ELF-1 (cell line): ENCODE measurements at regions not wholly inside any gene's neighbourhood (a gene's known extent, or its start where the extent isn't known, plus 50 kb on each side); places are given as distances from the start of the nearest gene placed in this dataset.

Experiments used
- DNase-seq: peaks from one replicate; pipeline ENCODE4 v3.0.0-alpha.2; 2016; ENCODE audit warnings: low read depth, low spot score

DNA sequence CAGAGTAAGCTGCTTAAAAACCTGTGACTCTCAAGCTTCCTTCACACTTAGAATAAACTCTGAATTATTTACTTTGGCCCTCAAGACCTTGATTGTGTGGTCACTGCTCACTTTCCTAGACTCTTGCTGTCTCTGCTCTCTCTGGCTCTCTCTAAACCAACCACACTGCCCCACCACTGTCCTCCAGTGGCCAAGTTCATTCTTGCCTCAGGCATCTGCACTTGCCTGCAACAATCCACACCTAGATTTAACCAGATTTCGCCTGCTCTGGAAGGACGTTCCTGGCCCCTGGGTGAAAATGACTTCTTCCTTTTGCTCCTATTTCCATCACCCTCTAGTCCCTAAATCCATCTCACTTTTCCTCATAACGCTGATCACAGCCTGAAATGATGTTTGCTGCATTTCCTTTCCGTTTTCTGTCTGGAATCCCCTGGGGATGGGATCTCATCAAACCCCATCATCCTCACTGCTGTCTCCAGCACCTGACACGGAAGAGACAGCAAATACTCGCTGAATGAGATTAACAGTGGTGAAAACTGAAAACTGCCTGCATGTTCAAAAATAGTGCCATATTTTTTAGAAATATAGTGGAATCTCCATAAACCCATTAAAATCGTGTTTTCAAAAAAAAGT, 232.6 kb downstream of the UQCRFS1 start:
- peak; percentile 65 for DNase-seq

DNA sequence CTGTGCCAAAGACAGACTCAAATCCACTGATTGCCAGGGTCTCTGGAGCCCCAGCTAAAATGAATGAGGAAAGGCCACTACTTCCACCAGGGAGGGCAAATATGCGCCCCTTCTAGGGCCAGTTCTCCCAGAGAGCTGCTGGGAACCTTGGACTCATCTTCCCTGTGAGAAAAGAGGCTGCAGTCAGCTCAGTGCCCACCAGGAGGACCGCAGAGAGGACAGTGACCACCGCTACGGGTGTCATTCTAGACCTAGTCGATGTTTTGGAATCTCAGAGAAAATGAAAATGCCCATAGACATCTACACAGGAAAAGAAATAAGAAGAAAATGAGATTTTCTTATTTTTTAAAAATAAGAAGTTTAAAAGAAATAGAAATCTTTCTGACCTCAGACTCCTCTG, 235.1 kb downstream of the UQCRFS1 start:
- no peak for DNase-seq

DNA sequence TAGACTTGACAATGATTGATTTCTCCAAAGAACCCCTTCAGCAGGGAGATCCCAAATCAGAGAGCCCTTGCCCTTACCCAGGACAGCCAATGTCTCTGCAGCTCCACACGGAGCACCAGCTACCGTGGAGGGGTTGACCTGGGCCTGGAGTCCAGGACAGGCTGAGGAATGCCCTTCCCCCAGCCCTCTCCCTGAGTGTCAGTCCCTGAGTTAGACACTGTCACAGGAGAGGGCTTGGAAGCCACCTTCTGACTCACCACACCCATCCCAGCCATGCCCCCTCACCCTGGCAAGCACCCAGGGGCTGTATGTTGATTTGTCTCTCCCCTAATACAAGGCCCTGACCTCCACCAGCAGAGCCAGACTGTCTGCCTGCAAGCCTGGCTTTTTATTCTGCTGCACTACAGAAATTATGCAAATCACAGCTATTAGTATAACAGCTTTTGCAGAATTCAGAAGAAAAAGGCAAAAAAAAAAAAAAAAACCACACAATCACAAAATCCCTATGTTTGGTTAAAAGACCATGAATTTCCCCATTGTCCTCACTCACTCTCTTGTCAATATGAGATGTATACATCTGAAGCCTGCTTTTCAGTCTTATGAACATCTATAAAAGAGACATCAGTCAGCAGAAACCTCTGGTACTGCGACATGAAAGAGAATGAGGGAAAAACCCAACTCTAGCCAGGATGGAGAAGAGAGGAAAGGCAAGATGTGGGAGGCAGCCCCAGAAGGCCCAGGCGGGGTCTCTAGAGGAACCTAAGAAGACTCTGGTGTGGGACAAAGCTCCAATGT, 240.7 kb downstream of the UQCRFS1 start:
- no peak for DNase-seq

DNA sequence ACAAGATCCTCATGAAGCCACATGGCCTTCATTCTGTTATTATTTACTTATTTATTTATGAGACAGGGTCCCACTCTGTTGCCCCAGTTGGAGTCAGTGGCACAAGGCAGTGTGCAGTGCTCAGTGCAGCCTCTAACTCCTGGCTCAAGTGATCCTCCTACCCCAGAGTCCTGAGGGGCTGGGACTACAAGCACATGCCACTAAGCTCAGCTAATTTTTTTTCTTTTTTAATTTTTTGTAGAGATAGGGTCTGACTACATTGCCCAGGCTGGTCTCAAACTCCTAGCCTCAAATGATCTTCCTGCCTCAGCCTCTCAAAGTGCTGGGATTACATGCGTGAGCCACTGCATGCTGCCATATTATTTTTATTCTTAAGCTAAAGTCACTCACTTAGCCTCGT, 241.4 kb downstream of the UQCRFS1 start:
- no peak for DNase-seq

DNA sequence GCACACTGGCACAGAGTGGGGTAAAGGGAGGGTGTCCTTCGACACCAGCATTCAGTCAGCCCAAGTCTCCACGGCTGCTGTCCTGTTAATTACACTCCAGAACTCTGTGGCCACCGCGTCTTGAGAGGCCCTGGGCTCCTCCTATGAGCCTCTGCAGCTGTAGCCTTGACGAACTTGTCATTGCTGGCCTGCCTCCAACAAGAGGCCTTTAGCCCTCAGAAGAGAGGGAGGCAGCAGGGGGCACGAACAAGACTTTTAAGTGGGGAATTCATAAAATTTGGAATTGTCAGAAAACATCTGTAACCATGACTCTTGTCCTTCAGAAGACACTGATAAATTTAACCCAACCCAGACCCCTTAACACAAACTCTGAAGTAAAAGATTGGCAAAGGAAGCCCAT, 241.9 kb downstream of the UQCRFS1 start:
- no peak for DNase-seq

DNA sequence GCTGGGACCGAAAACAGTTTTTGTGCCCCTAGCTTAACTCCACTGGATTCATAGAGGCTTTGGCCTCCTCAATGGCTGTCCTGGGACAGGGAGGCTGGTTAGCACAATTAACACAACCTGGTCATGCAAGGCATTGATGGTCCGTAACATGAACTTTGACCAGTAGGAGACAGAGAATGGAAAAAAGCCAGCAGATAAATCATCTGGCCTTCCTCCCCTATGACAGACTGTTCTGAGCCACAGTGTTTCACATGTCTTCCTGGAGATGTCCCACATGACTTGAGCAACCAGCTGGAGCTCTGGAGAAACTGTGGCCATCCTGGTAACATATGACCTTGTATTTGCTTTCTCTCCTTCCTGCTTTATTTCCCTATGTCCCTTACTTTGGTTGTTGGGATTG, 244.2 kb downstream of the UQCRFS1 start:
- DNase-seq, result no peak

DNA sequence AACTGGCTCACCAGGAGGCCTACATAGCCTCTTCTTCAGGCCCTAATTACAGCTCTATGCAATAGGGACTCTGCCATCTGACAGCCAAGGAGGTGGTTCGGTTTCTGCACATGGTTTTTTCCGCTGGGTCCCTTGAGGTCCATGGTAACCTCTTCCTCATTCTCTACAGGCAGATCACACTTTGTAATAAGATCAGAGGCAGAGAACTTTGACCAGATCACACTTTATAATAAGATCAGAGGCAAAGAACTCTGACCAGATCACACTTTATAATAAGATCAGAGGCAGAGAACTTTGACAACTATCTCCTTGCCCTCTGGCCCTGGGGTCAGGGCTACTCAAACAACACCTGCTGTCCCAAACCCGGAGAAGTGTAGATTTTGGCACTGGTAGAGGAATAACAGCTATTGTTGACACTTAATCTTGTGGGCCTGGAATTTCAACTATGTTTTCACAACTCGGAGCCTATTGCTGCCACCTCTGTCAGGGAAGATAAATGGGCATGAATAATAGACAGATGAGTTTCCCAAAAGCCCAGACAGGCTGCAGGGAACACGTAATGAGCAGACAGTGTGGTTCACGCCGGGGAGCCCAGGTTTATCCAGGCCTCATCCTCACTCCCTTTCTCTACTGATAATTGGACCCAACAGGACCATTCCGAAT, 246.1 kb downstream of the UQCRFS1 start:
- no peak for DNase-seq

DNA sequence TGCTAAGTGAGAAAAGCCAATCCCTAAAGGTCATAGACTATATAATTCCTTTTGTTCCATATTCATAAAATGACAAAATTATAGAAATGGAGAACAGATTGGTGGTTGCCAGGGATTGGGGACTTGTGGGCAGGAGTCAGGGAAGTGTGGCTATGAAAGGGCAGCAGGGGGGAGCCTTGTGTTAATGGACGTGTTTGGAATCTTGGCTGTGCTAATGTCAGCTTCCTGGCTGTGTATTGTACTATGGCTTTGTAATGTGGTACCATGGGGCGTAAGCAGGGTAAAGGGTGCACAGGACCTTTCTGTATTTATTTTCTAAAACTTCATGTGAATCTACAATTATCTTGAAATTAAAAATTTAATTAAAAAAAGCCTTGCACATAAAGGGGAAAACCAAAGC, 248.5 kb downstream of the UQCRFS1 start:
- no peak for DNase-seq

DNA sequence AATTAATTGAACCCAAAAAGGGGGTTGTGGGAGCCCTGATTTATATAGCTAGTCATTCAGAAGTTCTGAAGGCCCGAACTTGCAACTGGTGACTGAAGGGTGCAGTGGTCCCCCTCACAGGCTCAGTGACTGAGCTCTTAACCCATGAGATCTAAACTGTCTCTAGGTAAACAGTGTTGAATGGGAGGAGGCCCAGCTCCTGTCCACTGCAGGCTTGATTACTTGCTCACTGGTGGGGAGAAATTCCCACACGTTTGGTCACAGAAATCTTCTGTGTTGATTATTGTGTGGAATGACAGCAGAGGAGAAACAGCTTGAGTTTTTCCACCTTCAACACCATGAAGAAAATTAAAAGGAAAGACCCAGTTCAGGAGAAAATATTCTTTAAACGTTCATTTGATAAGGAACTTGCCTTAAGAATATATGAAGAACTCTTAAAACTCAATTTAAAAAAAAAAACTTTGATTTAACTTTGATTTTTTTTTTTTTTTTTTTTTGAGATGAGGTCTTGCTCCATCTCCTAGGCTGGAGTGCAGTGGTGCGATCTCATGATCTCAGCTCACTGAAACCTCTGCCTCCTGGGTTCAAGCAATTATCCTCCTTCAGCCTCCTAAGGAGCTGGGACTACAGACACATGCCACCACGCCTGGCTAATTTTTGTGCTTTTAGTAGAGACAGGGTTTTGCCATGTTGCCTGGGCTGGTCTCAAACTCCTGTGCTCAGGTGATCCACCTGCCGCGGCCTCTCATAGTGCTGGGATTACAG, 249.3 kb downstream of the UQCRFS1 start:
- no peak for DNase-seq

DNA sequence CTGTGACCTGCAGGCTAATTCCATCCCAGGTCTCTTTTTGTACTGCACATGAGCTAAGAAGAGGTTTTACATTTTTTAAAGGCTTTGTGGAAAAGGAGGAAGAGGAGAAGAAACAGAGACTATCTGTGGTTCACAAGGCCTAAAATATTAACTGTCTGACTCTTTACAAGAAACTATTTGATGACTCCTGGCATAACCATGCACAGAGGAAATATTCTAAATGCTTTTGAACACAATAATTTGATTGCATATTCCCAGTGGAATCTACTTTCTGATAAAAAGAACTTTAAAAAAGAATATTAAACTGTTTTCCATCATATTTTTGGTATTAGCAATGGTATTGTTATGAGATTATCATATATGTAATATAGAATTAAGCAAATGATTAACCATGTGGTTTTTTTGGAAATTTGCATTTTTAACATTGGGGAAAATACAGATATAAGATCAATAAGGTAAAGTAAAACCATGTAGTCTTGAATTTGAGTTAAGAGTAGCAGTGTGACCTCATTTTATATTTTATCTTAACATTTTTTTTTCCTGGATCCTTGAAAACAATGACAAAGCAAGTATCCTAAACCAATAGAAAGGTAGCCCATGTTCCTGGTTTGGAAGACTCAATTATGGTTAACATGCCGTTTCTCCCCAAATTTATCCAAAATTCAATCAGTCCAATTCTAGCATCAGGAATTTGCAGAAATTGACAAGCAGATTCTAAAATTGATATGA, 251.0 kb downstream of the UQCRFS1 start:
- DNase-seq, result no peak

DNA sequence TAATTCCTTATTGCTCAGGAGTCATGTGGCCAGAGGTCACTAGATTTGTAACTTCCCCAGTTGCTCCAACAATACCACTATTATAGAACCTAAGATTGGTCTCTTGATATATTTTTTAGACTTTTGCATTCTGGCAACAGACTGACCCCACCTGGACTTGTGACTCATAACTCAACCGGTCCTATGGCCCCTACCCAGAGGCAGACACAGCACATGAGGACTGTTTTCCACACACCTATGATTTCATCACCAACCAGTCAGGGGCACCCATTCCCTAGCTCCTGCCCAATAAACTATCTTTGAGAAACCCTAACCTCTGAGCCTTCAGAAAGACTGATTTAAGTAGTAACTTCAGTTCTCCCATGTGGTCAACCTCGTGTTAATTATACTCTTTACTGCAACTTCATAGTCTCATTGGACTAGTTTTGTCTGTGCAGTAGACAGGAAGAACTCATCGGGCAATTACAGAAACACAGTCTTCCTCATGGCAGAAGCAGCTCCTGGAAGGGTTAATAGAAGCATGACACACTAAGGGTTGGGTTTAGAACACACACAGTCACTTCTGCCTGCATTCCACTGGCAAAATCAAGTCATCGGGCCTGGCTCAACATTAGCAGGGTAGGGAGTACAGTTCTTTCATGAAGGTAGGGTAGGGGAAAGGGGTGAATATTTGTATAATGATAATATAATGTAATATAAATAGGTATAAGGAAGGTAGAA, 251.8 kb downstream of the UQCRFS1 start:
- no peak for DNase-seq

DNA sequence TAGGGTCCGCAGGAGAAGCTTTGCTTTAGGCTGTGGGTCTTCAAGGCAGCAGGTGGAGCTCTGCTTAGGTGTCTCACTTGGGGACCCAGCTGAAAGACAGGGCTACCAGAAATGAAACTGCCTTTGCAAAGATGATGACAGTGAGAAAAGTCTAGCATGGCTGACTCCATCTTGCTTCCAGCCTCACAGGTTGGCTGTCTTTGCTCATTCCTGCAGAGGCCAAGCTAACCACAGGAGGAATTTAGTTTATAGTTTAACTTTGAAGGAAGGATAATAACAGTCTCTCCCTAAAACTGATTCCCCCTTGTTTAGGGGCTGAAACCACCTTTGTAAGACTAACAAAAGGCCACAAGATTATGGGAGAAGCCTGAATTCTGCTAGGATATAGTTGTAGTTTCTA, 252.4 kb downstream of the UQCRFS1 start:
- no peak for DNase-seq

DNA sequence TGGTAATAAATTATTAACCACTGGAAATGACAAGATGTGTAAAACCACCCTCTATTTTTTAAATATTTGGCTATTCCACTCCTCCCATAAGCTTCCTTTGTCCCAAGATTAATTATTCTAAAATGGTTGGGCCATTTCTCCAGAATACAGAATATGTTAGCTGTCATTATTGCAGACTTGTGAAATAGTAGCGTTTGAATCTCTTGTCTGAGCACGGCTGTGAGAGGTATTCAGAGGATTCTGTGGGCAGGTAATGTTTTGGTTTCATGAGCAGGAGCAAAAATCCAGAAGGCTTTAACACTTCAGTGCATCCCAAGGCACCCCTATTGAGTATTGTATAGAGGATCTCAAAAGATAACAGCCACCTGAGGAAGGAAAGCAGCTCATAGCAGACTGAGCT, 256.0 kb downstream of the UQCRFS1 start:
- DNase-seq, result no peak

DNA sequence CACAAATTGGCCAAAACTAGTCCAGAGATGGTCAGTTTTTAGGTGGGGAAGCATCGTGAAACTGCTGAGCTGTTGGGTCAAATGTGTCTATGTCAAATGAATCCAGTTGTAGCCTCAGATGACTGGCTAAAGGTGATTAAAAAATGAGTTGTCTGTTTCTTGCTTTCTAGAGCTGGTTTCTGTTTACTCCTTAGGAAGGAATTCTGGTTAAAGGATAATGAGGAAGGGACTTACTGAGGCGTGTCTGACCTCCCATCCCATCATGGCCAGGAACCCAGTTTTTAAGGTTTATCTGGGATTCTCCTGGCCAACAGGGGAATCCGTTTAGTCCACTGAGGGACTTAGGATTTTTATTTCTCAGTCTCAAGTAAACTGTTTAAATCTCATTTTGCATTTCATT, 256.5 kb downstream of the UQCRFS1 start:
- DNase-seq, result no peak

DNA sequence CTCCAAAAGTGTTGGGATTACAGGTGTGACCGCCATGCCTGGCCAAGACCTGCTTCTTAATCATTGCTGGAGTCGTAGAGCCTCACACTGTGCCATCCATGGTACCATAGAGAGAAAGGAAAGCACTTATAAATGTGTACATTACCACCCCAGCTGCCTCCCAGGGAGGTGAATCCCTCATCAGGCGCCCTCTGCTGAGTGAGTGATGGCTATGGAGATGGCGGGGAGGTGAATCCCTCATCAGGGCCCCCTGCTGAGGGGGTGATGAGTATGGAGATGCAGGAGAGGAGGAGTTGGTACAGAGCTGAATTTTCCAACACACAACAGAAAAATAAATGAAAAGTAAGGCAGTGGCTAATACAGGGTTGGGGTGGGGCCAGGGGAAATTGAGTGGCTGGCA, 263.4 kb downstream of the UQCRFS1 start:
- peak; percentile 14 for DNase-seq

DNA sequence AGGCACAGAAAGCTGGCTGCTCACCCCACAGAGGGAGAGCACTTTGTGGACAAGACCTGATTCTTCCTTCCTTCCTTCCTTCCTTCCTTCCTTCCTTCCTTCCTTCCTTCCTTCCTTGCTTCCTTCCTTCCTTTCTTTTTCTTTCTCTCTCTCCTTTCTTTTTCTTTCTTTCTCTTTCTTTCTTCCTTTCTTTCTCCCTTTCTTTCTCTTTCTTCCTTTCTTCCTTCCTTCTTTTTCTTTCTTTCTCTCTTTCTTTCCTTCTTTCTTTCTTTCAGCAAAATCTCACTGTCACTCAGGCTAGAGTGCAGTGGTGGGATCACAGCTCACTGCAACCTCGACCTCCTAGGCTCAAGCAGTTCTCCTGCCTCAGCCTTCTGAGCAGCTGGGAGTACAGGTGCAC, 263.9 kb downstream of the UQCRFS1 start:
- DNase-seq, result no peak

DNA sequence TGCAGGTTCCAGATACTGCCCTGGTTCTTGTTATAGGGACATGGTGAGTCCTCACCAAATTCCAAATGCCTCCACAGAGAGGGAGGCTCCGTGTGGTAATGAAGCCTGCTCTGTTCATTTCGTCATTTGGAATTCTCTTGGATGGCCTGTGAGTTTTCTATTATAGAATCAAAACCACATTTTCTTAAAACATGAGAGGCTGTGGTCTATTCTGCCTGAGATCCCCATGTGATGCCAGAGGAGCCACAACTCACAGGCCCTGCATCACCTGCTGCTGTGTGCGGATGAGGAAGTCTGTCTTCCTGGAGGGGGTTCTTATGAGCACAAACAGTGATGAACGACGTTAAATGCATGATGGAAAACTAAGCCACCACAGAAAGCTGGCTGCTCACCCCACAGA, 264.4 kb downstream of the UQCRFS1 start:
- DNase-seq, result no peak

DNA sequence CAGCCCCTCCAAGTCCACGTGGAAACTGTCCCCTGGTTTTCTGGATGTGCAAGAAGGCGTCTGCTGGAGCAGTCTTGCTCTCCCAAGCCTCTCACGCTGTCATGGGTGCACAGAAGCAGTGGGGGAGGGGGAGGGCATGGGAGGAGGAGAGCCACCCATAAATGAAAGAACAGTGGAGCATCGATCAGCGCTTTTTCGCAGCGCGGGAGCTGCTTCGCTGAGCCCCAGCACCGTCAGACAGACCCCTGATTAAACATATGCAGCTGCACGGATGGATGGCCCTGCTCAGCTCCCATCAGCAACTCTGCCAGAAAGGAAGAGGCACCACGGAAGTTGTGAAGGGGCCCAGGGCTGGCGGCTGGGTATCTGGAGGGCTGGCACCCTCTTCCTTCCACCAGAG, 264.9 kb downstream of the UQCRFS1 start:
- DNase-seq, result no peak

DNA sequence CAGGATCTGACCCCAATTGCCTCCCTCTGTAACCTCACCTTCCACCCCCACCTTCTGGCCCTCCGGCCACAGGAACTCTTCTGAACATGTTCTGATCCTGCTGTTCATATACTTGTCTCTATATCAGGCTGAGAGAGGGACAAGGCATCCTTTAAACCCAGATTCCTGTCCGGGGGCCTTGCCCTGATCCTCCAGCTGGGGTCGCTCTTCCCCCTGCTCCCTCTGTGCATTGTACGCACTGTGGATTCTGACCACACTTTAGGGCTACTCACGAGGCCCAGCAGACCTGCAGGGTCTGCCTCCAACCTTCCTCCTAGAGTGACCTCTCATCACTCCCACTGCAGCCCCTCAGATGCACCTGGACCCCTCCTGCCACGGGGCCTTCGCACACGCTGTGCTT, 269.3 kb downstream of the UQCRFS1 start:
- peak; percentile 20 for DNase-seq

DNA sequence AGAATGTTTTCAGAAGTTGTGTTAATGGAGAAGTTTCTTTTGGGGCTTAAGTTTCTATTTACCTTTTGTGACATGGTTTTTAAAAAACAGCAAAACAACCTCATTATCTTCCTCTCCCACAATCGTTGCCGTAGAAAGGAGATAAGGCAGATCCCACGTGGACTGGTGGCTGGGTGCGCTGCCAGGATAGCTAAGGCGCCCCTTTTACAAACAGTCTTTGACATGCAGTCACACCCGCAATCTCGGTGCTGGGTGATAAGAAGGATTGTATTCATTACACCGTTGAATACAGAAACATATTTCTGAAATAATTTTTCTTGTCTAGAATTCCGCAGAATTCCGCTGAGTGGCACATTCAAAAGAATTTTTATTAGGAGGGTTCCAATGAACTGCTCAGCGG, 271.1 kb downstream of the UQCRFS1 start:
- no peak for DNase-seq
